Natural killer cell (primary cell): ENCODE measurements at regions not wholly inside any gene's neighbourhood (a gene's known extent, or its start where the extent isn't known, plus 50 kb on each side); places are given as distances from the start of the nearest gene placed in this dataset.
A peak's percentile ranks its signal among the peaks of the same experiment; 100 is the strongest.

Experiments used
- ATAC-seq, 3 donors: fragments of 150-1000 bp in 2 of 3; fragments of 200-7000 bp in 1 of 3; cut with Tn5 transposase; 1 replicate in 1 of 3; 2 replicates in 2 of 3; pipeline ENCODE4 v1.10.0; 2021; ENCODE audit warnings: mild to moderate bottlenecking in 2 of 3, moderate library complexity in 2 of 3
- DNase-seq, 2 donors: peaks; one replicate each; pipeline versions ENCODE4 v3.0.0 to v3.0.0-alpha.2; 2013 to 2021; ENCODE audit warnings: mixed read lengths in 1 of 2
- H3K27ac ChIP-seq: one replicate; pipeline ENCODE4 v1.5.1; 2013; ENCODE audit warnings: mild to moderate bottlenecking, low read length
- H3K27me3 ChIP-seq: one replicate; pipeline ENCODE4 v1.6.1; 2013; ENCODE audit warnings: low read length; ENCODE audit not compliant: control insufficient read depth, insufficient read depth
- H3K36me3 ChIP-seq: one replicate; pipeline ENCODE4 v1.6.1; 2013; ENCODE audit warnings: low read length; ENCODE audit not compliant: control insufficient read depth, insufficient read depth
- H3K4me1 ChIP-seq: one replicate; pipeline ENCODE4 v1.6.1; 2013; ENCODE audit warnings: low read length; ENCODE audit not compliant: control insufficient read depth, insufficient read depth
- H3K4me3 ChIP-seq: one replicate; pipeline ENCODE4 v1.5.1; 2013; ENCODE audit warnings: low read length
- H3K9me3 ChIP-seq: one replicate; pipeline ENCODE4 v1.6.1; 2013; ENCODE audit warnings: low read length; ENCODE audit not compliant: control insufficient read depth, insufficient read depth
- H3K27ac Mint-ChIP-seq, 2 donors: one replicate each; pipeline ENCODE4 v1.8.0; 2022; ENCODE audit warnings: mild to moderate bottlenecking in 2 of 2, mixed read lengths in 2 of 2, moderate library complexity in 1 of 2
- H3K27me3 Mint-ChIP-seq, 2 donors: one replicate each; pipeline ENCODE4 v1.8.0; 2022; ENCODE audit warnings: low read depth in 2 of 2, mixed read lengths in 2 of 2
- H3K36me3 Mint-ChIP-seq: one replicate; pipeline ENCODE4 v1.8.0; 2022; ENCODE audit warnings: mixed read lengths
- H3K4me1 Mint-ChIP-seq, 2 donors: one replicate each; pipeline ENCODE4 v1.8.0; 2022; ENCODE audit warnings: mixed read lengths in 2 of 2
- H3K4me3 Mint-ChIP-seq: one replicate; pipeline ENCODE4 v1.8.0; 2022; ENCODE audit warnings: mild to moderate bottlenecking, moderate library complexity, mixed read lengths
- H3K9me3 Mint-ChIP-seq, 2 donors: one replicate each; pipeline ENCODE4 v1.8.0; 2022; ENCODE audit warnings: mixed read lengths in 2 of 2
- WGBS: methylation state at CpG from one replicate; pipeline ENCODE4 v1.1.7; 2013; ENCODE audit warnings: missing lambda C conversion rate; ENCODE audit not compliant: insufficient coverage; 5-methylcytosine and 5-hydroxymethylcytosine counted together
- intact Hi-C: fragments of 100-400 bp; cut with micrococcal nuclease; formaldehyde crosslinking; loops from one replicate; pipeline ENCODE4 v1.14.2; 2022
- TF ChIP-seq, protein P1 (sequence below): fragments of 200-600 bp; IDR thresholded peaks from one replicate; pipeline ENCODE4 v1.8.0; 2022; ENCODE audit warnings: antibody characterized with exemption

DNA sequence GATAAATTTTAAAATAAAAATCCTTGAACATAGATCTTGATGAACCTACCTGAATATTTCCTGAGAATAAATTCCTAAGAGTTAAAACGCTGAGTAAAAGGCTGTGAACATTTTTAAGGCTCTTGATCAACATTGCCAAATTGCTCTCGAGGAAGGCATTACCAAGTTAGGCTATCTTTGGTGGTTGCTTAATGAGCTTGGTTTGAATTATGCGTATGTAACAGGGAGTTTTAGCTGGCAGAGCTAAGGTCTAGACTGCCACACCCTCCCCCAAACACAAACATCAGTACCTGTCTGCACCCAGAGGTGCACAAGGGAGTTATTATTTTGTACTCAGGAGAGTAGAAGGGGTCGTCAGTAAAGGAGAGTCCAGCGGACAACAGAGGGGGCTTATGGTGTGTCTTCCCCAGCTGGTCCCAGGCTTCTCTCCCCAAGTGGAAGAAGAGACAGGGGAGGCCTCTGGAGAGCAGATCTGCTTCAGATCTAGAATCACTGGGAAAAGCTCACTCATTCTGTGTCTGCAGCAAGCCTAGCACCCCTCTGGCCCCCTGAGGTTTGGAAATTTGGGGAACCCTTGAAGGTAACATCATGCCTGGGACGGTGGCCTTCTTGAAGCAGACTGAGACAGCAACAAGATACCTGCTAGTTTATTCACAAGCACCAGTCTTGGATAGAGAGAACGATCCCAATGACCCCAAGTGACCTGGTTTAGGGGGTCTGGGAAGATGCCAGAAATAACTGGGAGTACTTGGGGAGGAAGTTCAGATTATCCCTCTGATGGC is 197.2 kb upstream of the ID2 start:
- H3K9me3 ChIP-seq: no peaks in the 10 kb centered on the region
- no peaks in the 10 kb centered on the region for H3K27me3 Mint-ChIP-seq
- H3K27ac ChIP-seq: peak overlapping the region; percentile 95
- no peaks in the 10 kb centered on the region for H3K36me3 Mint-ChIP-seq
- whole genome bisulfite sequencing: 81% methylated on average over 6 of the region's 7 CpGs
- intact Hi-C loops: loop anchor here (5.0 kb wide), 1 partner anchor 182 kb away; no protein-coding TSS in a partner anchor
- TF ChIP-seq, protein P1, sequence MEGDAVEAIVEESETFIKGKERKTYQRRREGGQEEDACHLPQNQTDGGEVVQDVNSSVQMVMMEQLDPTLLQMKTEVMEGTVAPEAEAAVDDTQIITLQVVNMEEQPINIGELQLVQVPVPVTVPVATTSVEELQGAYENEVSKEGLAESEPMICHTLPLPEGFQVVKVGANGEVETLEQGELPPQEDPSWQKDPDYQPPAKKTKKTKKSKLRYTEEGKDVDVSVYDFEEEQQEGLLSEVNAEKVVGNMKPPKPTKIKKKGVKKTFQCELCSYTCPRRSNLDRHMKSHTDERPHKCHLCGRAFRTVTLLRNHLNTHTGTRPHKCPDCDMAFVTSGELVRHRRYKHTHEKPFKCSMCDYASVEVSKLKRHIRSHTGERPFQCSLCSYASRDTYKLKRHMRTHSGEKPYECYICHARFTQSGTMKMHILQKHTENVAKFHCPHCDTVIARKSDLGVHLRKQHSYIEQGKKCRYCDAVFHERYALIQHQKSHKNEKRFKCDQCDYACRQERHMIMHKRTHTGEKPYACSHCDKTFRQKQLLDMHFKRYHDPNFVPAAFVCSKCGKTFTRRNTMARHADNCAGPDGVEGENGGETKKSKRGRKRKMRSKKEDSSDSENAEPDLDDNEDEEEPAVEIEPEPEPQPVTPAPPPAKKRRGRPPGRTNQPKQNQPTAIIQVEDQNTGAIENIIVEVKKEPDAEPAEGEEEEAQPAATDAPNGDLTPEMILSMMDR: no peak
- H3K4me1 Mint-ChIP-seq: peaks cover 94 to 95% of the 10 kb centered on the region in 2 donors
- H3K4me3 Mint-ChIP-seq: peak overlapping the region; percentile 98
- H3K27me3 ChIP-seq: no peaks in the 10 kb centered on the region
- no peaks in the 10 kb centered on the region for H3K36me3 ChIP-seq
- no peak for ATAC-seq
- no peak overlapping the region for H3K4me3 ChIP-seq
- DNase-seq: peak in 1 of 2 donors; percentile 53
- no peaks in the 10 kb centered on the region for H3K9me3 Mint-ChIP-seq
- peak overlapping the region; percentile 97 to 100 for H3K27ac Mint-ChIP-seq
- H3K4me1 ChIP-seq: peaks cover 80% of the 10 kb centered on the region

GRCh38 chr2:8485736-8486135 is 196.1 kb upstream of the ID2 start:
- WGBS: no CpG with 5 or more reads among the region's 2 CpGs
- DNase-seq (no peak), ATAC-seq (no peak)
- Mint-ChIP-seq H3K36me3 (no peaks in the 10 kb centered on the region), H3K4me3 (peak overlapping the region; percentile 98), H3K27me3 (no peaks in the 10 kb centered on the region), H3K27ac (peak overlapping the region; percentile 97 to 100), H3K4me1 (peaks cover 89 to 92% of the 10 kb centered on the region in 2 donors), H3K9me3 (no peaks in the 10 kb centered on the region)
- intact Hi-C loops: loop anchor here (2.0 to 5.0 kb wide), 2 partner anchors 13 to 183 kb away; no protein-coding TSS in a partner anchor
- Histone ChIP-seq H3K4me3 (peak overlapping the region; percentile 17), H3K36me3 (no peaks in the 10 kb centered on the region), H3K9me3 (no peaks in the 10 kb centered on the region), H3K27me3 (no peaks in the 10 kb centered on the region), H3K4me1 (peaks cover 80% of the 10 kb centered on the region), H3K27ac (peak overlapping the region; percentile 95)
- TF ChIP-seq, protein P1: no peak

- Histone ChIP-seq H3K4me1 (peaks cover 76% of the 10 kb centered on the region), H3K27ac (peak overlapping the region; percentile 95), H3K36me3 (no peaks in the 10 kb centered on the region), H3K9me3 (no peaks in the 10 kb centered on the region), H3K27me3 (no peaks in the 10 kb centered on the region), H3K4me3 (peak overlapping the region; percentile 17)
- intact Hi-C loops: loop anchor here (2.0 to 5.0 kb wide), 2 partner anchors 13 to 184 kb away; no protein-coding TSS in a partner anchor
- WGBS: 12% methylated on average over 4 of the region's 4 CpGs
- DNase-seq (peak in 1 of 2 donors; percentile 53), ATAC-seq (peak; percentile 27 to 49 (median 45))
- H3K9me3 Mint-ChIP-seq: no peaks in the 10 kb centered on the region
- H3K27ac Mint-ChIP-seq: peak overlapping the region; percentile 97 to 100
- H3K4me1 Mint-ChIP-seq: peaks cover 85 to 88% of the 10 kb centered on the region in 2 donors
- H3K4me3 Mint-ChIP-seq: peak overlapping the region; percentile 98
- H3K27me3 Mint-ChIP-seq: no peaks in the 10 kb centered on the region
- TF ChIP-seq, protein P1: no peak
- H3K36me3 Mint-ChIP-seq: no peaks in the 10 kb centered on the region
Measured at GRCh38 chr2:8486141-8486540, 195.7 kb upstream of the ID2 start.
